Mesothelial cell of epicardium (in vitro differentiated cells): ENCODE measurements at regions not wholly inside any gene's neighbourhood (a gene's known extent, or its start where the extent isn't known, plus 50 kb on each side); places are given as distances from the start of the nearest gene placed in this dataset.
A peak's percentile ranks its signal among the peaks of the same experiment; 100 is the strongest.

Source experiments
- DNase-seq, 2 experiments: peaks; one replicate each; pipeline ENCODE4 v3.0.0; 2021; ENCODE audit warnings: low spot score in 2 of 2; ENCODE audit not compliant: unreplicated experiment in 2 of 2
- H3K27ac Mint-ChIP-seq: 2 replicates; pipeline ENCODE4 v1.8.0; 2021; ENCODE audit warnings: mixed read lengths
- H3K27me3 Mint-ChIP-seq: 2 replicates; pipeline ENCODE4 v1.8.0; 2021; ENCODE audit warnings: low read depth, mixed read lengths
- H3K36me3 Mint-ChIP-seq: 2 replicates; pipeline ENCODE4 v1.8.0; 2021; ENCODE audit warnings: mixed read lengths
- H3K4me1 Mint-ChIP-seq: 2 replicates; pipeline ENCODE4 v1.8.0; 2021; ENCODE audit warnings: mixed read lengths
- H3K4me3 Mint-ChIP-seq: 2 replicates; pipeline ENCODE4 v1.8.0; 2021; ENCODE audit warnings: mild to moderate bottlenecking, moderate library complexity, mixed read lengths
- H3K9me3 Mint-ChIP-seq: 2 replicates; pipeline ENCODE4 v1.8.0; 2021; ENCODE audit warnings: mixed read lengths
- TF ChIP-seq, protein P1 (sequence below): fragments of 200-600 bp; sonication (generic); IDR thresholded peaks from one replicate; pipeline ENCODE4 v1.5.0; 2021; ENCODE audit warnings: antibody characterized with exemption; ENCODE audit not compliant: unreplicated experiment

DNA sequence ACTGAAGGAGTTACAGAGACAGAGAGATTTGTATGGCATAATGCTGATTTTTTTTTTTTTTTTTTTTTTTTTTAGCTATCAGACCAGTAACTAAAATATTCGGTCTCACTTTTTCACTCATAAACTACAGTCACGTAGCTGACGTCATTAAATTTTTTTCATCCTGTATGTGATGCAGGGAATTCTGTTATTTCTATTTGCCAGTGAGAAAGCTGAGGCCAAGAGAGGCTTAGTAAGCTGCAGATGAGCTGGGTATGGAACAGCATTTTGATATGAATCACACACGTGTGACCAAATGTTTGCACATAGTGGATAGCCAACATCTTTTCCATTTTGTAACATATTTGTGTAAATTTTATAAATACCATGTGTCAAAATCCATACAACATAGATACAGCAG is 79.1 kb upstream of the EPB41L3 start:
- H3K27me3 Mint-ChIP-seq: peaks cover under 1% of the 10 kb centered on the region
- no peak overlapping the region for H3K4me3 Mint-ChIP-seq
- H3K36me3 Mint-ChIP-seq: no peaks in the 10 kb centered on the region
- no peaks in the 10 kb centered on the region for H3K9me3 Mint-ChIP-seq
- TF ChIP-seq, protein P1, sequence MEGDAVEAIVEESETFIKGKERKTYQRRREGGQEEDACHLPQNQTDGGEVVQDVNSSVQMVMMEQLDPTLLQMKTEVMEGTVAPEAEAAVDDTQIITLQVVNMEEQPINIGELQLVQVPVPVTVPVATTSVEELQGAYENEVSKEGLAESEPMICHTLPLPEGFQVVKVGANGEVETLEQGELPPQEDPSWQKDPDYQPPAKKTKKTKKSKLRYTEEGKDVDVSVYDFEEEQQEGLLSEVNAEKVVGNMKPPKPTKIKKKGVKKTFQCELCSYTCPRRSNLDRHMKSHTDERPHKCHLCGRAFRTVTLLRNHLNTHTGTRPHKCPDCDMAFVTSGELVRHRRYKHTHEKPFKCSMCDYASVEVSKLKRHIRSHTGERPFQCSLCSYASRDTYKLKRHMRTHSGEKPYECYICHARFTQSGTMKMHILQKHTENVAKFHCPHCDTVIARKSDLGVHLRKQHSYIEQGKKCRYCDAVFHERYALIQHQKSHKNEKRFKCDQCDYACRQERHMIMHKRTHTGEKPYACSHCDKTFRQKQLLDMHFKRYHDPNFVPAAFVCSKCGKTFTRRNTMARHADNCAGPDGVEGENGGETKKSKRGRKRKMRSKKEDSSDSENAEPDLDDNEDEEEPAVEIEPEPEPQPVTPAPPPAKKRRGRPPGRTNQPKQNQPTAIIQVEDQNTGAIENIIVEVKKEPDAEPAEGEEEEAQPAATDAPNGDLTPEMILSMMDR: no peak
- no peak overlapping the region for H3K27ac Mint-ChIP-seq
- H3K4me1 Mint-ChIP-seq: peaks cover 27% of the 10 kb centered on the region
- no peak for DNase-seq

DNA sequence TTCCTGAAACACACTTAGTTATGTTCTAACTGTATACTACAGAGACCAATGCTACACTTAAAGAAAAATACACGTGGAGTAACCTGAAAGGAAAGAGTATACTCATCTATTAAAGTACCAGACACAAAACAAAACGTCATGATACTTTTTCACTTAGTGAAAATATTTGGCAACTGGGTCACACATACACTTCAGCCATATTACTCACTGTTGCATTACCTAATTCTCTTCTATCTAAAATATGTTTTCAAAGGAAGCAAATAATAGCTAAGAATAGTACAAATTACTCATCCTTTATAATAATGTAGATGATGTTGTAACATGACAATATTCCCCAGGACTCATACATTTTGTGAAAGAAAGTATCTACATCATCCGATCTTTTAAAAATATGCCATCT is 76.5 kb upstream of the EPB41L3 start:
- no peak overlapping the region for H3K4me3 Mint-ChIP-seq
- no peak overlapping the region for H3K27ac Mint-ChIP-seq
- no peak for DNase-seq
- H3K4me1 Mint-ChIP-seq: peaks cover 29% of the 10 kb centered on the region
- TF ChIP-seq, protein P1: no peak
- H3K36me3 Mint-ChIP-seq: no peaks in the 10 kb centered on the region
- no peaks in the 10 kb centered on the region for H3K27me3 Mint-ChIP-seq
- no peaks in the 10 kb centered on the region for H3K9me3 Mint-ChIP-seq

DNA sequence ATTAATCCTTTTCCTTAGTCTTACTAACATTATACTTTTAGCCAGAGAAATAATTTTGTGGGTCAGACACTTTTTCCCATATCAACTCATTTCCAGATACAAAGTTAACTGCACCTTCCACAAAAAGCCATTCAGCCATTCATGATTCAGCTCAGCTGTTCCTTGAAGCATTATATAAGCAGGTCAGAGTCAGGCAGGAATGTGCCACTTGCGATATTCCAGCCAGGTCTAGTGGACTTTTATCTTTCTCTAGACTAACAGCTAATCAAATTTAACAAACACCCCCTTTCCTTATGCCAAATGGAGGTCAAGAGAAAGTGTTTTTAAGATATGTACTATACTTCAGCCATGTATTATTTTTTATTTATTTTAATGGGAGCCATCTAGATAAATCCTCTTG is 75.6 kb upstream of the EPB41L3 start:
- DNase-seq: no peak
- Mint-ChIP-seq H3K36me3 (no peaks in the 10 kb centered on the region), H3K9me3 (no peaks in the 10 kb centered on the region), H3K27me3 (no peaks in the 10 kb centered on the region), H3K4me3 (no peak overlapping the region), H3K4me1 (peaks cover 29% of the 10 kb centered on the region), H3K27ac (peak overlapping the region; percentile 75)
- TF ChIP-seq, protein P1: no peak

DNA sequence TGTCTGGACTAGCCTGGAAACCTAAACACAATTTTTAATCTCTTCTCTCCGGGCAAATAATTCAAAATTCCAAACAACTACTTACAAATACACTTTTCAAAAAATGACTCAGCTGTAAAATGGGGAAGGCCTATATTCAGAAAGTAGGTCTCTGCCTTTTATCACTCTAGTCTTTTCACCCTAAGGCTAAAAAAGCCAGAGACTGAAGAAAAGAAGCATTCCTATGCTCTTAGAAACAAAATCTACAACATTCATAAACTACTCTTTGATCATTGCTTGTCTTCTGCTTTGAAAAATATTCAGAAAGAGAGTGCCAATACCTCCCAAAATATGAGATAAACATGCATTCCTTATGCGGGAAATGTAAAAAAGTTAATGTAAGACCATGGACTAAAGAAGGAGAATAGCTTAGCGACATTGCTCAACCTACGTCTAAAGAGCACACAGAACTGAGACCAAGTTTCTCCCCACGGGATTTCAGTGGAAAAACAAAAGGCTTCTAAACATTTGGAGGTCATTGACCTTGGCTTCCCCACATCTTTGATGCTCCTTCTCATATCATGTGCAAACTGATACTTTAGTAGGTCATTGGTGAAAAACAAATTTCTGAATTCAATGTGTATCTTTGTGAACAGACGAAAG is 74.4 kb upstream of the EPB41L3 start:
- no peak for DNase-seq
- Mint-ChIP-seq H3K27me3 (no peaks in the 10 kb centered on the region), H3K36me3 (no peaks in the 10 kb centered on the region), H3K4me3 (no peak overlapping the region), H3K27ac (peak overlapping the region; percentile 92), H3K9me3 (no peaks in the 10 kb centered on the region), H3K4me1 (peaks cover 29% of the 10 kb centered on the region)
- TF ChIP-seq, protein P1: no peak

DNA sequence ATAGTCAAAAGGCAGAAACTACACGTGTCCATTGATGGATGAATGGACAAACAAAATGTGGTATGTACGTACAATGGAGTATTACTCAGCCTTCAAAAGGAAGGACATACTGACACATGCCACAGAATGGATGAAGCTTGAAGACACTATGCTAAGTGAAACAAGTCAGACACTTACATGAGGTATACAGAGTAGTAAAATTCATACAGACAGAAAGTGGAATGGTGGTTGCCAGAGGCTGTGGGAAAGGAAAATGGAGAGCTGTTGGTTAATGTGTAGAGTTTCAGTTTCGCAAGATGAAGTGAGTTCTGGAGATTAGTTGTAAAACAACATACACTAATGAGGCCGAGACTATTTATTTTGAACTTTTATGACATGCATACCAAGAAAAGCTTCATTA is 67.4 kb upstream of the EPB41L3 start:
- no peak overlapping the region for H3K4me3 Mint-ChIP-seq
- TF ChIP-seq, protein P1: no peak
- no peak overlapping the region for H3K27ac Mint-ChIP-seq
- peaks cover 10% of the 10 kb centered on the region for H3K4me1 Mint-ChIP-seq
- no peaks in the 10 kb centered on the region for H3K27me3 Mint-ChIP-seq
- H3K9me3 Mint-ChIP-seq: peaks cover 5% of the 10 kb centered on the region
- H3K36me3 Mint-ChIP-seq: no peaks in the 10 kb centered on the region
- no peak for DNase-seq

DNA sequence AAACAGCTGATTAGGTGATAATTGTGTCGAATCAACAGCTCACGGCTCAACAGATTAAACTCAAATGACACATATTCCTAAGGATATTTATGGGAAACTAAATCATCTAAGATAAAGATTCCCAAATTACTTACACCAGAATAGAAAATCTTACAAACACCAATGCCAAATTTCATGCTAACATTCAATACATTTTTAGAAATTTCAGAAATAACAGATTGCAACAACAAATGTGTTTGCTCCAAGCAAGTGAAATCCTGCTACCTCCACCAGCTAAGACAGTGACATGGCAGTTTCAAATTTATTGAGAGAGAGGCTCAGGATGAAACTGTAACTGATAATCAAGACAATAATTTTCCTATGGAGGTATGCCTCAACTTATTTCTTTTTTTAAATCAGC is 65.0 kb upstream of the EPB41L3 start:
- TF ChIP-seq, protein P1: no peak
- Mint-ChIP-seq H3K27ac (no peak overlapping the region), H3K4me3 (no peak overlapping the region), H3K36me3 (no peaks in the 10 kb centered on the region), H3K27me3 (no peaks in the 10 kb centered on the region), H3K9me3 (peaks cover 5% of the 10 kb centered on the region), H3K4me1 (peaks cover 10% of the 10 kb centered on the region)
- no peak for DNase-seq
